ENCODE measurements at regions not wholly inside any gene's neighbourhood (a gene's known extent, or its start where the extent isn't known, plus 50 kb on each side); places are given as distances from the start of the nearest gene placed in this dataset.

DNA sequence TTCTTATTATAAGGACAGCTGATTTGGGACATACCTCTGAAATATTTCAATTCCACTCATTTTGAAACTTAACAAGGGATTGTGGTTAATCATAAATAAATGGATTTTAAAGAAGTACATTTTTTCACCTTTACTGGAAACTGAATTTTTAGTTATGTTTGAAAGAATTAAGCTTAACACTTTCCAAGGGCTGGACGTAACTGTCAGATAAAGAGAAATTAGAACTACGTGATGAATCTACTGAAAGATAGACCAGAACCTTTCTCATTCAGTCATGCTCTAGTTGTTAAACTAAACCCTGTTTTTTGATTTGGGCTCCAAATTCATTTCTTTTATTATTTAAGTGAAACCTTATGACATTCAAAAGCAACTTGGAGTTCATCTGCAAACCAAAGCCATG is 1892.1 kb upstream of the SEL1L start (continued):
- TF ChIP-seq, protein P1, sequence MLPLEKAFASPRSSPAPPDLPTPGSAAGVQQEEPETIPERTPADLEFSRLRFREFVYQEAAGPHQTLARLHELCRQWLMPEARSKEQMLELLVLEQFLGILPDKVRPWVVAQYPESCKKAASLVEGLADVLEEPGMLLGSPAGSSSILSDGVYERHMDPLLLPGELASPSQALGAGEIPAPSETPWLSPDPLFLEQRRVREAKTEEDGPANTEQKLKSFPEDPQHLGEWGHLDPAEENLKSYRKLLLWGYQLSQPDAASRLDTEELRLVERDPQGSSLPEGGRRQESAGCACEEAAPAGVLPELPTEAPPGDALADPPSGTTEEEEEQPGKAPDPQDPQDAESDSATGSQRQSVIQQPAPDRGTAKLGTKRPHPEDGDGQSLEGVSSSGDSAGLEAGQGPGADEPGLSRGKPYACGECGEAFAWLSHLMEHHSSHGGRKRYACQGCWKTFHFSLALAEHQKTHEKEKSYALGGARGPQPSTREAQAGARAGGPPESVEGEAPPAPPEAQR (CRISPR knock-in tag; IDR thresholded peaks at IDR 0.05) = no peak
- no peak for TF ChIP-seq AR (CRISPR knock-in tag; IDR thresholded peaks at IDR 0.05)

DNA sequence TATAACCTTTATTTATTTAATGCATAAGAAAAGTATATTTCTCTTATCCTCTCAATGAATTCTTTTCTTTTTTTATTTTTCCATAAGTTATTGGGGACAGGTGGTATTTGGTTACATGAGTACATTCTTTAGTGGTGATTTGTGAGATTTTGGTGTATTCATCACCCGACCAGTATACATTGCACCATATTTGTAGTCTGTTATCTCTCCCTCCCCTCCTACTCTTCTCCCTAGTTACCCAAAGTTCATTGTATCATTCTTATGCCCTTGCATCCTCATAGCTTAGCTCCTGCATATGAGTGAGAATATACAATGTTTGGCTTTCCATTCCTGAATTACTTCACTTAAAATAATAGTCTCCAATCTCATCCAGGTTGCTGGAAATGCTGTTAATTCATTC is 1900.0 kb upstream of the SEL1L start:
- TF ChIP-seq PRRX2 (CRISPR knock-in tag; IDR thresholded peaks at IDR 0.05) (no peak), ATF1 (CRISPR knock-in tag; IDR thresholded peaks at IDR 0.05) (no peak), TP53 (CRISPR knock-in tag; IDR thresholded peaks at IDR 0.05) (no peak), JUN (CRISPR knock-in tag; IDR thresholded peaks at IDR 0.05) (no peak), TCF7 (CRISPR knock-in tag; IDR thresholded peaks at IDR 0.05; ENCODE audit: low read depth) (no peak), RORB (CRISPR knock-in tag; IDR thresholded peaks at IDR 0.05) (no peak), GRHL2 (CRISPR knock-in tag; IDR thresholded peaks at IDR 0.05; ENCODE audit: insufficient replicate concordance, severe bottlenecking) (no peak), TEAD4 (CRISPR knock-in tag; IDR thresholded peaks at IDR 0.05) (no peak), MXD4 (CRISPR knock-in tag; IDR thresholded peaks at IDR 0.05; ENCODE audit: borderline replicate concordance) (no peak)
- TF ChIP-seq, protein P2, sequence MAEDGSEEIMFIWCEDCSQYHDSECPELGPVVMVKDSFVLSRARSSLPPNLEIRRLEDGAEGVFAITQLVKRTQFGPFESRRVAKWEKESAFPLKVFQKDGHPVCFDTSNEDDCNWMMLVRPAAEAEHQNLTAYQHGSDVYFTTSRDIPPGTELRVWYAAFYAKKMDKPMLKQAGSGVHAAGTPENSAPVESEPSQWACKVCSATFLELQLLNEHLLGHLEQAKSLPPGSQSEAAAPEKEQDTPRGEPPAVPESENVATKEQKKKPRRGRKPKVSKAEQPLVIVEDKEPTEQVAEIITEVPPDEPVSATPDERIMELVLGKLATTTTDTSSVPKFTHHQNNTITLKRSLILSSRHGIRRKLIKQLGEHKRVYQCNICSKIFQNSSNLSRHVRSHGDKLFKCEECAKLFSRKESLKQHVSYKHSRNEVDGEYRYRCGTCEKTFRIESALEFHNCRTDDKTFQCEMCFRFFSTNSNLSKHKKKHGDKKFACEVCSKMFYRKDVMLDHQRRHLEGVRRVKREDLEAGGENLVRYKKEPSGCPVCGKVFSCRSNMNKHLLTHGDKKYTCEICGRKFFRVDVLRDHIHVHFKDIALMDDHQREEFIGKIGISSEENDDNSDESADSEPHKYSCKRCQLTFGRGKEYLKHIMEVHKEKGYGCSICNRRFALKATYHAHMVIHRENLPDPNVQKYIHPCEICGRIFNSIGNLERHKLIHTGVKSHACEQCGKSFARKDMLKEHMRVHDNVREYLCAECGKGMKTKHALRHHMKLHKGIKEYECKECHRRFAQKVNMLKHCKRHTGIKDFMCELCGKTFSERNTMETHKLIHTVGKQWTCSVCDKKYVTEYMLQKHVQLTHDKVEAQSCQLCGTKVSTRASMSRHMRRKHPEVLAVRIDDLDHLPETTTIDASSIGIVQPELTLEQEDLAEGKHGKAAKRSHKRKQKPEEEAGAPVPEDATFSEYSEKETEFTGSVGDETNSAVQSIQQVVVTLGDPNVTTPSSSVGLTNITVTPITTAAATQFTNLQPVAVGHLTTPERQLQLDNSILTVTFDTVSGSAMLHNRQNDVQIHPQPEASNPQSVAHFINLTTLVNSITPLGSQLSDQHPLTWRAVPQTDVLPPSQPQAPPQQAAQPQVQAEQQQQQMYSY (CRISPR knock-in tag; IDR thresholded peaks at IDR 0.05) = no peak
- TF ChIP-seq, protein P3, sequence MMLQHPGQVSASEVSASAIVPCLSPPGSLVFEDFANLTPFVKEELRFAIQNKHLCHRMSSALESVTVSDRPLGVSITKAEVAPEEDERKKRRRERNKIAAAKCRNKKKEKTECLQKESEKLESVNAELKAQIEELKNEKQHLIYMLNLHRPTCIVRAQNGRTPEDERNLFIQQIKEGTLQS (CRISPR knock-in tag; conservative IDR thresholded peaks at IDR 0.05) = no peak
- TF ChIP-seq, protein P4, sequence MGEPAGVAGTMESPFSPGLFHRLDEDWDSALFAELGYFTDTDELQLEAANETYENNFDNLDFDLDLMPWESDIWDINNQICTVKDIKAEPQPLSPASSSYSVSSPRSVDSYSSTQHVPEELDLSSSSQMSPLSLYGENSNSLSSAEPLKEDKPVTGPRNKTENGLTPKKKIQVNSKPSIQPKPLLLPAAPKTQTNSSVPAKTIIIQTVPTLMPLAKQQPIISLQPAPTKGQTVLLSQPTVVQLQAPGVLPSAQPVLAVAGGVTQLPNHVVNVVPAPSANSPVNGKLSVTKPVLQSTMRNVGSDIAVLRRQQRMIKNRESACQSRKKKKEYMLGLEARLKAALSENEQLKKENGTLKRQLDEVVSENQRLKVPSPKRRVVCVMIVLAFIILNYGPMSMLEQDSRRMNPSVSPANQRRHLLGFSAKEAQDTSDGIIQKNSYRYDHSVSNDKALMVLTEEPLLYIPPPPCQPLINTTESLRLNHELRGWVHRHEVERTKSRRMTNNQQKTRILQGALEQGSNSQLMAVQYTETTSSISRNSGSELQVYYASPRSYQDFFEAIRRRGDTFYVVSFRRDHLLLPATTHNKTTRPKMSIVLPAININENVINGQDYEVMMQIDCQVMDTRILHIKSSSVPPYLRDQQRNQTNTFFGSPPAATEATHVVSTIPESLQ (CRISPR knock-in tag; IDR thresholded peaks at IDR 0.05) = no peak
- TF ChIP-seq, protein P1 (CRISPR knock-in tag; IDR thresholded peaks at IDR 0.05) = no peak
- TF ChIP-seq, protein P5, sequence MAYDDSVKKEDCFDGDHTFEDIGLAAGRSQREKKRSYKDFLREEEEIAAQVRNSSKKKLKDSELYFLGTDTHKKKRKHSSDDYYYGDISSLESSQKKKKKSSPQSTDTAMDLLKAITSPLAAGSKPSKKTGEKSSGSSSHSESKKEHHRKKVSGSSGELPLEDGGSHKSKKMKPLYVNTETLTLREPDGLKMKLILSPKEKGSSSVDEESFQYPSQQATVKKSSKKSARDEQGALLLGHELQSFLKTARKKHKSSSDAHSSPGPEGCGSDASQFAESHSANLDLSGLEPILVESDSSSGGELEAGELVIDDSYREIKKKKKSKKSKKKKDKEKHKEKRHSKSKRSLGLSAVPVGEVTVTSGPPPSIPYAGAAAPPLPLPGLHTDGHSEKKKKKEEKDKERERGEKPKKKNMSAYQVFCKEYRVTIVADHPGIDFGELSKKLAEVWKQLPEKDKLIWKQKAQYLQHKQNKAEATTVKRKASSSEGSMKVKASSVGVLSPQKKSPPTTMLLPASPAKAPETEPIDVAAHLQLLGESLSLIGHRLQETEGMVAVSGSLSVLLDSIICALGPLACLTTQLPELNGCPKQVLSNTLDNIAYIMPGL (CRISPR knock-in tag; IDR thresholded peaks at IDR 0.05) = no peak
- H3K4me3 Mint-ChIP-seq = no peak overlapping the region
- H3K27ac Mint-ChIP-seq = no peak overlapping the region
- POLR2A ChIA-PET = no interaction called here
- no peaks in the 10 kb centered on the region for H3K36me3 Mint-ChIP-seq
- no peak for DNase-seq (ENCODE audit: low spot score)
- CTCF ChIA-PET = no interaction called here
- ATAC-seq = no peak
- H3K9me3 Mint-ChIP-seq = no peaks in the 10 kb centered on the region
- no peaks in the 10 kb centered on the region for H3K27me3 Mint-ChIP-seq (ENCODE audit: low read depth)
- H3K4me1 Mint-ChIP-seq = no peaks in the 10 kb centered on the region

Measured in WTC11 (cell line).